HG03175 (cell line): ENCODE measurements at regions not wholly inside any gene's neighbourhood (a gene's known extent, or its start where the extent isn't known, plus 50 kb on each side); places are given as distances from the start of the nearest gene placed in this dataset.
"Not testable (repeated sequence)": the region's sequence is repeated elsewhere in the genome, so short reads cannot be mapped to it uniquely, and the experiment has no call there.

Experiments used
- ATAC-seq: cut with Tn5 transposase; IDR thresholded peaks from one replicate; pipeline ENCODE4 v1.9.1; 2021; ENCODE audit warnings: mild to moderate bottlenecking, moderate library complexity; ENCODE audit not compliant: unreplicated experiment

- ATAC-seq, result not testable (repeated sequence)
Measured at GRCh38 chr5:56665117-56665516, 150.2 kb upstream of the MAP3K1 start.

- no peak for ATAC-seq
Measured at GRCh38 chr5:56664025-56664424, 151.3 kb upstream of the MAP3K1 start.

- ATAC-seq, result no peak
Measured at GRCh38 chr5:56663523-56663922, 151.8 kb upstream of the MAP3K1 start.

- no peak for ATAC-seq
Measured at GRCh38 chr5:56662893-56663292, 152.5 kb upstream of the MAP3K1 start.

GRCh38 chr5:56659971-56660370, 155.4 kb upstream of the MAP3K1 start:
- ATAC-seq, result no peak

GRCh38 chr5:56658972-56659371, 156.4 kb upstream of the MAP3K1 start:
- no peak for ATAC-seq

- ATAC-seq, result no peak
Measured at GRCh38 chr5:56656846-56657726, 158.3 kb upstream of the MAP3K1 start.

GRCh38 chr5:56651893-56652292, 163.5 kb upstream of the MAP3K1 start:
- ATAC-seq, result no peak

- ATAC-seq, result no peak
Measured at GRCh38 chr5:56650386-56650785, 165.0 kb upstream of the MAP3K1 start.

GRCh38 chr5:56649569-56649968, 165.8 kb upstream of the MAP3K1 start:
- no peak for ATAC-seq

- no peak for ATAC-seq
Measured at GRCh38 chr5:56648460-56649034, 166.8 kb upstream of the MAP3K1 start.

GRCh38 chr5:56647099-56647850, 168.1 kb upstream of the MAP3K1 start:
- no peak for ATAC-seq

GRCh38 chr5:56641635-56642260, 173.6 kb upstream of the MAP3K1 start:
- ATAC-seq, result no peak

GRCh38 chr5:56640763-56641406, 174.5 kb upstream of the MAP3K1 start:
- no peak for ATAC-seq

- no peak for ATAC-seq
Measured at GRCh38 chr5:56639476-56639875, 175.9 kb upstream of the MAP3K1 start.

- no peak for ATAC-seq
Measured at GRCh38 chr5:56638768-56639238, 176.5 kb upstream of the MAP3K1 start.

GRCh38 chr5:56638061-56638621, 177.2 kb upstream of the MAP3K1 start:
- ATAC-seq, result no peak

- ATAC-seq, result no peak
Measured at GRCh38 chr5:56637321-56637920, 177.9 kb upstream of the MAP3K1 start.

GRCh38 chr5:56633950-56634349, 181.4 kb upstream of the MAP3K1 start:
- no peak for ATAC-seq

GRCh38 chr5:56632939-56633338, 182.4 kb upstream of the MAP3K1 start:
- no peak for ATAC-seq
